ENCODE measurements at regions not wholly inside any gene's neighbourhood (a gene's known extent, or its start where the extent isn't known, plus 50 kb on each side); places are given as distances from the start of the nearest gene placed in this dataset.
A peak's percentile ranks its signal among the peaks of the same experiment; 100 is the strongest.
"Not testable (repeated sequence)": the region's sequence is repeated elsewhere in the genome, so short reads cannot be mapped to it uniquely, and the experiment has no call there.

GRCh38 chr11:57047610-57048009 lies 58.9 kb downstream of the OR5AK2 start:
- ATAC-seq (ENCODE audit: poor library complexity) (no peak), DNase-seq (no peak)
- intact Hi-C loops (cut with DNase I): no loop called here

GRCh38 chr11:57049749-57050148 lies 61.0 kb downstream of the OR5AK2 start:
- intact Hi-C loops (cut with DNase I): no loop called here

GRCh38 chr11:57054817-57055216 lies 66.1 kb downstream of the OR5AK2 start:
- ATAC-seq (ENCODE audit: poor library complexity) (no peak), DNase-seq (no peak)
- intact Hi-C loops (cut with DNase I): no loop called here

More at GRCh38 chr11:57049749-57050148, 61.0 kb downstream of the OR5AK2 start:
- ATAC-seq (ENCODE audit: poor library complexity) (no peak), DNase-seq (no peak)

- intact Hi-C loops (cut with DNase I): no loop called here
- no peak for ATAC-seq (ENCODE audit: poor library complexity)
- no peak for DNase-seq
Measured at GRCh38 chr11:57055744-57056143, 67.0 kb downstream of the OR5AK2 start.

- no peak for ATAC-seq (ENCODE audit: poor library complexity)
- DNase-seq: no peak
- intact Hi-C loops (cut with DNase I): no loop called here
Measured at GRCh38 chr11:57056735-57057134, 68.0 kb downstream of the OR5AK2 start.

- no peak for ATAC-seq (ENCODE audit: poor library complexity)
- no peak for DNase-seq
- intact Hi-C loops (cut with DNase I): no loop called here
Measured at GRCh38 chr11:57057561-57057960, 68.8 kb downstream of the OR5AK2 start.

- ATAC-seq (ENCODE audit: poor library complexity); DNase-seq; intact Hi-C loops (cut with DNase I): not testable (repeated sequence)
Measured at GRCh38 chr11:57062957-57063356, 74.2 kb downstream of the OR5AK2 start.

- DNase-seq (no peak), ATAC-seq (ENCODE audit: poor library complexity) (no peak)
- intact Hi-C loops (cut with DNase I): no loop called here
Measured at GRCh38 chr11:57069942-57070341, 81.2 kb downstream of the OR5AK2 start.

- intact Hi-C loops (cut with DNase I): no loop called here
- ATAC-seq (ENCODE audit: poor library complexity): peak; percentile 34
Measured at GRCh38 chr11:57071829-57072228, 83.1 kb downstream of the OR5AK2 start.

GRCh38 chr11:57072640-57073039 lies 83.9 kb downstream of the OR5AK2 start:
- peak; percentile 71 for ATAC-seq (ENCODE audit: poor library complexity)
- DNase-seq: no peak
- intact Hi-C loops (cut with DNase I): no loop called here

More at GRCh38 chr11:57071829-57072228, 83.1 kb downstream of the OR5AK2 start:
- no peak for DNase-seq

GRCh38 chr11:57073128-57073527 lies 84.4 kb downstream of the OR5AK2 start:
- DNase-seq: no peak
- ATAC-seq (ENCODE audit: poor library complexity): no peak
- intact Hi-C loops (cut with DNase I): no loop called here

- DNase-seq: no peak
- intact Hi-C loops (cut with DNase I): no loop called here
- no peak for ATAC-seq (ENCODE audit: poor library complexity)
Measured at GRCh38 chr11:57081356-57081755, 92.6 kb downstream of the OR5AK2 start.

- DNase-seq: no peak
- intact Hi-C loops (cut with DNase I): no loop called here
- no peak for ATAC-seq (ENCODE audit: poor library complexity)
Measured at GRCh38 chr11:57082125-57082524, 93.4 kb downstream of the OR5AK2 start.

GRCh38 chr11:57083641-57084385 lies 95.1 kb downstream of the OR5AK2 start:
- ATAC-seq (ENCODE audit: poor library complexity) (no peak), DNase-seq (no peak)
- intact Hi-C loops (cut with DNase I): no loop called here

GRCh38 chr11:57085611-57086010 lies 96.1 kb upstream of the LRRC55 start:
- ATAC-seq (ENCODE audit: poor library complexity): no peak
- DNase-seq: no peak
- intact Hi-C loops (cut with DNase I): no loop called here

GRCh38 chr11:57087991-57088390 lies 93.8 kb upstream of the LRRC55 start:
- ATAC-seq (ENCODE audit: poor library complexity): no peak
- DNase-seq: no peak
- intact Hi-C loops (cut with DNase I): no loop called here

GRCh38 chr11:57092028-57092698 lies 89.6 kb upstream of the LRRC55 start:
- DNase-seq: no peak
- intact Hi-C loops (cut with DNase I): no loop called here
- ATAC-seq (ENCODE audit: poor library complexity): no peak

GRCh38 chr11:57094181-57094935 lies 87.4 kb upstream of the LRRC55 start:
- ATAC-seq (ENCODE audit: poor library complexity) (no peak), DNase-seq (no peak)
- intact Hi-C loops (cut with DNase I): no loop called here

GRCh38 chr11:57095417-57095816 lies 86.3 kb upstream of the LRRC55 start:
- no peak for ATAC-seq (ENCODE audit: poor library complexity)
- intact Hi-C loops (cut with DNase I): no loop called here
- DNase-seq: no peak

- ATAC-seq (ENCODE audit: poor library complexity) (no peak), DNase-seq (no peak)
- intact Hi-C loops (cut with DNase I): no loop called here
Measured at GRCh38 chr11:57095896-57096295, 85.9 kb upstream of the LRRC55 start.

All from Right ventricle myocardium superior (tissue), 1 donor.